HepG2 (cell line): ENCODE measurements at regions not wholly inside any gene's neighbourhood (a gene's known extent, or its start where the extent isn't known, plus 50 kb on each side); places are given as distances from the start of the nearest gene placed in this dataset.

Source experiments
- ATAC-seq: fragments of 200-7000 bp; cut with Tn5 transposase; 3 replicates; pipeline ENCODE4 v1.9.1; 2020; ENCODE audit warnings: mild to moderate bottlenecking, moderate library complexity
- BruUV-seq: library from RNA; stranded (reverse); fragments of 400-500 nt; replicated peaks from 2 replicates; lab custom pipeline; 2021; lab: Mats Ljungman, UMichigan
- CTCF ChIA-PET: fragments of 300-600 bp; formaldehyde crosslinking; extraction: SDS; loops from one replicate; lab custom pipeline; 2021; ENCODE audit warnings: low total read pairs, inconsistent platforms, low intra/inter-chr PET ratio; lab: Yijun Ruan, JAX
- POLR2A ChIA-PET: fragments of 350-600 bp; sonication (Branson Sonifier 250); formaldehyde crosslinking; loops from one replicate; lab custom pipeline; 2020; ENCODE audit warnings: antibody characterized with exemption, inconsistent platforms; lab: Yijun Ruan, JAX
- DNase-seq: peaks from one replicate; pipeline ENCODE4 v3.0.0-alpha.2; 2015; ENCODE audit warnings: low spot score
- FAIRE-seq: peaks from 3 replicates; lab custom pipeline; 2011; peaks lifted over from hg19 to GRCh38; lab: Jason Lieb, UNC
- H2AFZ ChIP-seq: one replicate; pipeline ENCODE4 v1.6.1; 2011; ENCODE audit warnings: low read length, inconsistent platforms
- H3K27ac ChIP-seq: fragments of 300-600 bp; 3 replicates; pipeline ENCODE4 v1.8.0; 2011; ENCODE audit warnings: mixed run types, mild to moderate bottlenecking, mixed read lengths, low read length, inconsistent platforms; ENCODE audit not compliant: insufficient read depth; ENCODE audit errors: extremely low read length
- H3K27me3 ChIP-seq, 2 experiments: fragments of 200-600 bp in 1 of 2; 2 replicates in 1 of 2; 3 replicates in 1 of 2; pipeline versions ENCODE4 v1.6.0 to v1.8.0; 2011; ENCODE audit warnings: low read length in 2 of 2, mild to moderate bottlenecking in 2 of 2, moderate library complexity in 2 of 2, inconsistent platforms in 1 of 2; ENCODE audit not compliant: insufficient read depth in 2 of 2, control insufficient read depth in 1 of 2
- H3K36me3 ChIP-seq, 2 experiments: fragments of 200-600 bp in 1 of 2; replicated peaks in 1 of 2; 2 replicates in 1 of 2; 3 replicates in 1 of 2; pipeline versions ENCODE4 v1.5.1 to v1.8.0; 2011; ENCODE audit warnings: low read length in 2 of 2, inconsistent platforms in 1 of 2; ENCODE audit not compliant: insufficient read depth in 2 of 2, control insufficient read depth in 1 of 2
- H3K4me1 ChIP-seq: 2 replicates; pipeline ENCODE4 v1.5.1; 2012; ENCODE audit warnings: low read length, inconsistent platforms; ENCODE audit not compliant: insufficient read depth
- H3K4me2 ChIP-seq: 2 replicates; pipeline ENCODE4 v1.6.0; 2011; ENCODE audit warnings: low read depth, low read length, inconsistent platforms
- H3K4me3 ChIP-seq, 3 experiments: fragments of 200-600 bp in 1 of 3; sonication (generic), shearing (Covaris generic) in 1 of 3; replicated peaks in 1 of 3; 2 replicates each; pipeline ENCODE4 v1.5.1; 2011 to 2016; ENCODE audit warnings: low read length in 3 of 3, inconsistent platforms in 2 of 3, low read depth in 2 of 3, mild to moderate bottlenecking in 2 of 3, control low read depth in 1 of 3, mixed read lengths in 1 of 3; ENCODE audit not compliant: insufficient read depth in 1 of 3
- H3K79me2 ChIP-seq: one replicate; pipeline ENCODE4 v1.6.1; 2011; ENCODE audit warnings: low read length, inconsistent platforms; ENCODE audit not compliant: insufficient read depth
- H3K9ac ChIP-seq: 2 replicates; pipeline ENCODE4 v1.6.0; 2011; ENCODE audit warnings: mild to moderate bottlenecking, low read depth, low read length, inconsistent platforms; ENCODE audit not compliant: insufficient read depth
- H3K9me3 ChIP-seq: 2 replicates; pipeline ENCODE4 v1.5.1; 2012; ENCODE audit warnings: mild to moderate bottlenecking, low read length
- H4K20me1 ChIP-seq: 2 replicates; pipeline ENCODE4 v1.6.0; 2011; ENCODE audit warnings: inconsistent platforms, mild to moderate bottlenecking, low read length, moderate library complexity; ENCODE audit not compliant: insufficient read depth
- ATF2 ChIP-seq: sonication (generic); formaldehyde crosslinking; IDR thresholded peaks from 2 replicates; pipeline ENCODE4 v1.4.0; 2020; ENCODE audit warnings: missing genetic modification reagents
- E2F2 ChIP-seq: sonication (generic); formaldehyde crosslinking; IDR thresholded peaks from 2 replicates; pipeline ENCODE4 v1.4.0; 2020; ENCODE audit warnings: missing genetic modification reagents, borderline replicate concordance
- HMGA1 ChIP-seq: sonication (generic); formaldehyde crosslinking; conservative IDR thresholded peaks from 2 replicates; pipeline ENCODE4 v1.4.0; 2020; ENCODE audit warnings: missing genetic modification reagents
- ISL2 ChIP-seq: sonication (generic); formaldehyde crosslinking; IDR thresholded peaks from 2 replicates; pipeline ENCODE4 v1.5.0; 2020; ENCODE audit warnings: missing genetic modification reagents
- NFRKB ChIP-seq: fragments of 450-650 bp; IDR thresholded peaks from 2 replicates; pipeline ENCODE4 v1.6.1; 2017
- PTBP1 ChIP-seq: fragments of 200-400 bp; formaldehyde crosslinking; IDR thresholded peaks from 2 replicates; pipeline ENCODE4 v1.6.1; 2018; ENCODE audit warnings: low read length, low read depth; ENCODE audit not compliant: poor library complexity, severe bottlenecking
- TBP ChIP-seq: sonication (generic); formaldehyde crosslinking; IDR thresholded peaks from 2 replicates; pipeline ENCODE4 v1.5.0; 2020; ENCODE audit warnings: missing genetic modification reagents
- ZBTB20 ChIP-seq: sonication (generic); formaldehyde crosslinking; IDR thresholded peaks from 2 replicates; pipeline ENCODE4 v1.8.1; 2023; ENCODE audit warnings: missing genetic modification reagents, low read depth, mild to moderate bottlenecking, borderline replicate concordance
- ZFP82 ChIP-seq: sonication (generic); formaldehyde crosslinking; IDR thresholded peaks from 2 replicates; pipeline ENCODE4 v1.5.1; 2020; ENCODE audit warnings: mild to moderate bottlenecking, missing genetic modification reagents, borderline replicate concordance
- ZKSCAN5 ChIP-seq: sonication (generic); formaldehyde crosslinking; IDR thresholded peaks from 2 replicates; pipeline ENCODE4 v1.5.1; 2020; ENCODE audit warnings: mild to moderate bottlenecking, missing genetic modification reagents
- ZNF382 ChIP-seq: sonication (generic); formaldehyde crosslinking; IDR thresholded peaks from 2 replicates; pipeline ENCODE4 v1.5.0; 2020; ENCODE audit warnings: missing genetic modification reagents, mild to moderate bottlenecking, borderline replicate concordance
- ZNF704 ChIP-seq: sonication (generic); formaldehyde crosslinking; IDR thresholded peaks from 2 replicates; pipeline ENCODE4 v1.8.1; 2023; ENCODE audit warnings: mild to moderate bottlenecking, inconsistent platforms, moderate library complexity, missing genetic modification reagents, borderline replicate concordance
- ZNF792 ChIP-seq: IDR thresholded peaks from 2 replicates; pipeline ENCODE4 v1.6.1; 2016
- WGBS: methylation state at CpG from one replicate; pipeline ENCODE4 v1.1.6; 2017; ENCODE audit warnings: low lambda C conversion rate; 5-methylcytosine and 5-hydroxymethylcytosine counted together
- in situ Hi-C: cut with HindIII; loops from 2 replicates; pipeline ENCODE4 v1.10.0; 2017; ENCODE audit warnings: low pct_unique_long_range_greater_than_20kb; ENCODE audit not compliant: extremely low pct_ligation_motif_present
- intact Hi-C: fragments of 100-400 bp; cut with micrococcal nuclease; formaldehyde crosslinking; loops from one replicate; pipeline ENCODE4 v1.10.0; 2022; ENCODE audit not compliant: unreplicated experiment

GRCh38 chr12:58801986-58802385 is 118.3 kb downstream of the LRIG3 start:
- POLR2A ChIA-PET: no interaction called here
- WGBS: 0% methylated on average over 1 of the region's 1 CpG
- H3K27me3 ChIP-seq: no peaks in the 10 kb centered on the region
- CTCF ChIA-PET: no interaction called here
- no peak overlapping the region for H3K4me2 ChIP-seq
- H3K4me3 ChIP-seq: no peak overlapping the region
- no peak overlapping the region for H2AFZ ChIP-seq
- H4K20me1 ChIP-seq: no peaks in the 10 kb centered on the region
- no TSS peak for BruUV-seq
- H3K36me3 ChIP-seq: no peaks in the 10 kb centered on the region
- in situ Hi-C loops (no loop called here), intact Hi-C loops (no loop called here)
- no peaks in the 10 kb centered on the region for H3K79me2 ChIP-seq
- H3K9ac ChIP-seq: no peak overlapping the region
- TF ChIP-seq ATF2 (CRISPR knock-in tag) (no peak), TBP (CRISPR knock-in tag) (no peak), E2F2 (no peak), ZBTB20 (CRISPR knock-in tag) (no peak), ZNF382 (CRISPR knock-in tag) (no peak), HMGA1 (CRISPR knock-in tag) (no peak)
- ATAC-seq (no peak), FAIRE-seq (no peak), DNase-seq (no peak)
- H3K4me1 ChIP-seq: no peaks in the 10 kb centered on the region
- H3K9me3 ChIP-seq: no peaks in the 10 kb centered on the region
- H3K27ac ChIP-seq: no peak overlapping the region

- 0% methylated on average over 2 of the region's 2 CpGs for WGBS
- POLR2A ChIA-PET: no interaction called here
- TF ChIP-seq HMGA1 (CRISPR knock-in tag) (no peak), ISL2 (CRISPR knock-in tag) (no peak), ZNF704 (CRISPR knock-in tag) (no peak), PTBP1 (no peak), ZKSCAN5 (no peak), NFRKB (no peak), ZFP82 (CRISPR knock-in tag) (no peak), ZNF792 (CRISPR knock-in tag) (no peak)
Measured at GRCh38 chr12:58803908-58804307, 116.4 kb downstream of the LRIG3 start.

More at GRCh38 chr12:58803908-58804307, 116.4 kb downstream of the LRIG3 start:
- no peaks in the 10 kb centered on the region for H3K36me3 ChIP-seq
- no peaks in the 10 kb centered on the region for H3K9me3 ChIP-seq
- intact Hi-C loops: no loop called here
- no peaks in the 10 kb centered on the region for H4K20me1 ChIP-seq
- no TSS peak for BruUV-seq
- H3K4me1 ChIP-seq: no peaks in the 10 kb centered on the region
- FAIRE-seq (no peak), DNase-seq (no peak), ATAC-seq (no peak)
- in situ Hi-C loops: no loop called here
- H3K27ac ChIP-seq: no peak overlapping the region
- no peaks in the 10 kb centered on the region for H3K79me2 ChIP-seq
- H3K4me3 ChIP-seq: no peak overlapping the region
- no peak overlapping the region for H3K9ac ChIP-seq
- no peak overlapping the region for H2AFZ ChIP-seq
- no peak overlapping the region for H3K4me2 ChIP-seq
- no peaks in the 10 kb centered on the region for H3K27me3 ChIP-seq
- CTCF ChIA-PET: no interaction called here
